ENCODE measurements at regions not wholly inside any gene's neighbourhood (a gene's known extent, or its start where the extent isn't known, plus 50 kb on each side); places are given as distances from the start of the nearest gene placed in this dataset.
"Not testable (repeated sequence)": the region's sequence is repeated elsewhere in the genome, so short reads cannot be mapped to it uniquely, and the experiment has no call there.

GRCh38 chr14:82811246-82811645 lies 1277.6 kb upstream of the SEL1L start:
- no peak for TF ChIP-seq CTCF (IDR thresholded peaks at IDR 0.05; ENCODE audit: insufficient read depth, low read length, severe bottlenecking)
- H3K27me3 ChIP-seq (ENCODE audit: control insufficient read depth, insufficient read depth, low read length), result no peaks in the 10 kb centered on the region
- FAIRE-seq (no peak), DNase-seq (ENCODE audit: low read depth) (no peak)
- no peak overlapping the region for H3K4me3 ChIP-seq (ENCODE audit: low read depth, low read length)
- no peaks in the 10 kb centered on the region for H3K36me3 ChIP-seq (ENCODE audit: control insufficient read depth, insufficient read depth, low read length)

- not testable (repeated sequence) for DNase-seq (ENCODE audit: low read depth); H3K27me3 ChIP-seq (ENCODE audit: control insufficient read depth, insufficient read depth, low read length); H3K36me3 ChIP-seq (ENCODE audit: control insufficient read depth, insufficient read depth, low read length); FAIRE-seq; H3K4me3 ChIP-seq (ENCODE audit: low read depth, low read length)
Observed at GRCh38 chr14:82814339-82814738, 1280.7 kb upstream of the SEL1L start.

- no peak for FAIRE-seq
- H3K27me3 ChIP-seq (ENCODE audit: control insufficient read depth, insufficient read depth, low read length), result no peaks in the 10 kb centered on the region
- no peak overlapping the region for H3K4me3 ChIP-seq (ENCODE audit: low read depth, low read length)
- no peak for DNase-seq (ENCODE audit: low read depth)
- no peak for TF ChIP-seq CTCF (IDR thresholded peaks at IDR 0.05; ENCODE audit: insufficient read depth, low read length, severe bottlenecking)
- H3K36me3 ChIP-seq (ENCODE audit: control insufficient read depth, insufficient read depth, low read length), result no peaks in the 10 kb centered on the region
Observed at GRCh38 chr14:82830596-82830995, 1296.9 kb upstream of the SEL1L start.

- H3K27me3 ChIP-seq (ENCODE audit: control insufficient read depth, insufficient read depth, low read length), result no peaks in the 10 kb centered on the region
- DNase-seq (ENCODE audit: low read depth) (no peak), FAIRE-seq (no peak)
- H3K4me3 ChIP-seq (ENCODE audit: low read depth, low read length), result no peak overlapping the region
- no peaks in the 10 kb centered on the region for H3K36me3 ChIP-seq (ENCODE audit: control insufficient read depth, insufficient read depth, low read length)
- TF ChIP-seq CTCF (IDR thresholded peaks at IDR 0.05; ENCODE audit: insufficient read depth, low read length, severe bottlenecking), result no peak
Observed at GRCh38 chr14:82836256-82836950, 1302.8 kb upstream of the SEL1L start.

- no peaks in the 10 kb centered on the region for H3K36me3 ChIP-seq (ENCODE audit: control insufficient read depth, insufficient read depth, low read length)
- DNase-seq (ENCODE audit: low read depth) (no peak), FAIRE-seq (no peak)
- H3K27me3 ChIP-seq (ENCODE audit: control insufficient read depth, insufficient read depth, low read length), result no peaks in the 10 kb centered on the region
- no peak for TF ChIP-seq CTCF (IDR thresholded peaks at IDR 0.05; ENCODE audit: insufficient read depth, low read length, severe bottlenecking)
- no peak overlapping the region for H3K4me3 ChIP-seq (ENCODE audit: low read depth, low read length)
Observed at GRCh38 chr14:82837611-82838140, 1304.0 kb upstream of the SEL1L start.

GRCh38 chr14:82850576-82850975 lies 1316.9 kb upstream of the SEL1L start:
- Histone ChIP-seq H3K36me3 (ENCODE audit: control insufficient read depth, insufficient read depth, low read length) (no peaks in the 10 kb centered on the region), H3K27me3 (ENCODE audit: control insufficient read depth, insufficient read depth, low read length) (peaks cover 1% of the 10 kb centered on the region), H3K4me3 (ENCODE audit: low read depth, low read length) (no peak overlapping the region)
- DNase-seq (ENCODE audit: low read depth), result no peak
- FAIRE-seq, result no peak
- TF ChIP-seq CTCF (IDR thresholded peaks at IDR 0.05; ENCODE audit: insufficient read depth, low read length, severe bottlenecking), result no peak
